ENCODE measurements at regions not wholly inside any gene's neighbourhood (a gene's known extent, or its start where the extent isn't known, plus 50 kb on each side); places are given as distances from the start of the nearest gene placed in this dataset.

DNA sequence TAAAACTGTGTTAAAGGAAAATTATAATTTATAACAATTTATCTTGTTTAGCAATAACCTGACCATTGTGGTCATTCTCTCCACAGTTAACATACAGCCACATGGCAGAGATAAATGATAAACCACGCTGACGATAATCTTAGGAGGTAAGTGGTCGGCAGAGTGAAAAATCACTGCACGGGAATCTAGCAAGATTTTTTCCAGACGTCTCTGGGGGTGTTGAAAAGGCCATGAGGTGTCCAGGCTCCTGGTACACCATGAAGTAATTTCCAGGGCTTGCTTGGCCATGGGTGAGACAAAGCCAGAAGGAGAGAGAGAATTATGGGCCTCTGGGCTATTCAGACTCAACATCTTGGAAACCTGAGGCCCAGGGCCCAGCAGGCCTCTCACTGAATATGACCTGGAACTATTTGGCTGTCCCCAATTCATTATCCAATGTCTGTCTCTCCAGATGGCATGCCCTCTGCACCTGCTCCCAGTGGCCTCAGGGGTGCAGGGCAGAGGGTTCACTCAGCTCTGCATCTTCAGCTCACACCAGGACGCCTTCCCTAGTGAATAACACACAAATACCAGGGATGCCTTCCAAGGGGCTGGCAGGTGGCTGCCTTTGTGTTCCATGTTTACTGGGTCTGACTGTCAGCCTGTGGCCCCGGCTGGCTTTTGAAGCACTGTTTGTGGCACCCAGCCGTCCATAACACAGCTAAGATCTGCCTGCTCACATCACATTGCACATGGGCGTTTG is 590.4 kb upstream of the PFKP start:
- DNase-seq (no peak), ATAC-seq (no peak)
- H3K4me3 ChIP-seq (ENCODE audit: low read length), result no peak overlapping the region
- TF ChIP-seq EZH2phosphoT487 (IDR thresholded peaks at IDR 0.05; ENCODE audit: borderline replicate concordance, low read length) (no peak), EZH2 (IDR thresholded peaks at IDR 0.05; ENCODE audit: low read length, unreplicated experiment) (no peak)
- TF ChIP-seq, protein P1, sequence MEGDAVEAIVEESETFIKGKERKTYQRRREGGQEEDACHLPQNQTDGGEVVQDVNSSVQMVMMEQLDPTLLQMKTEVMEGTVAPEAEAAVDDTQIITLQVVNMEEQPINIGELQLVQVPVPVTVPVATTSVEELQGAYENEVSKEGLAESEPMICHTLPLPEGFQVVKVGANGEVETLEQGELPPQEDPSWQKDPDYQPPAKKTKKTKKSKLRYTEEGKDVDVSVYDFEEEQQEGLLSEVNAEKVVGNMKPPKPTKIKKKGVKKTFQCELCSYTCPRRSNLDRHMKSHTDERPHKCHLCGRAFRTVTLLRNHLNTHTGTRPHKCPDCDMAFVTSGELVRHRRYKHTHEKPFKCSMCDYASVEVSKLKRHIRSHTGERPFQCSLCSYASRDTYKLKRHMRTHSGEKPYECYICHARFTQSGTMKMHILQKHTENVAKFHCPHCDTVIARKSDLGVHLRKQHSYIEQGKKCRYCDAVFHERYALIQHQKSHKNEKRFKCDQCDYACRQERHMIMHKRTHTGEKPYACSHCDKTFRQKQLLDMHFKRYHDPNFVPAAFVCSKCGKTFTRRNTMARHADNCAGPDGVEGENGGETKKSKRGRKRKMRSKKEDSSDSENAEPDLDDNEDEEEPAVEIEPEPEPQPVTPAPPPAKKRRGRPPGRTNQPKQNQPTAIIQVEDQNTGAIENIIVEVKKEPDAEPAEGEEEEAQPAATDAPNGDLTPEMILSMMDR (conservative IDR thresholded peaks at IDR 0.05; ENCODE audit: low read depth, low read length), result no peak
- intact Hi-C loops (cut with micrococcal nuclease), result no loop called here
- POLR2A ChIA-PET (ENCODE audit: unreplicated experiment), result no interaction called here
- H3K36me3 ChIP-seq (ENCODE audit: low read depth, low read length), result no peaks in the 10 kb centered on the region
- BruUV-seq (replicated peaks), result no TSS peak
- H3K4me1 ChIP-seq (ENCODE audit: insufficient read depth, low read length), result no peaks in the 10 kb centered on the region
- no peaks in the 10 kb centered on the region for H3K9me2 ChIP-seq (replicated peaks; ENCODE audit: low read length)
- no peaks in the 10 kb centered on the region for H3K79me2 ChIP-seq (ENCODE audit: low read length)
- no peak overlapping the region for H2AFZ ChIP-seq (ENCODE audit: low read length)
- H3K4me2 ChIP-seq (ENCODE audit: low read length), result no peak overlapping the region
- no peaks in the 10 kb centered on the region for H3K27me3 ChIP-seq (ENCODE audit: low read length)
- CTCF ChIA-PET, result no interaction called here
- no peaks in the 10 kb centered on the region for H3F3A ChIP-seq (ENCODE audit: low read length, unreplicated experiment)
- H3K9ac ChIP-seq (ENCODE audit: low read length), result no peak overlapping the region
- H3K27ac ChIP-seq (ENCODE audit: low read length), result no peak overlapping the region
- H3K9me3 ChIP-seq (ENCODE audit: low read length), result no peaks in the 10 kb centered on the region
- H4K20me1 ChIP-seq (ENCODE audit: low read length), result no peaks in the 10 kb centered on the region

DNA sequence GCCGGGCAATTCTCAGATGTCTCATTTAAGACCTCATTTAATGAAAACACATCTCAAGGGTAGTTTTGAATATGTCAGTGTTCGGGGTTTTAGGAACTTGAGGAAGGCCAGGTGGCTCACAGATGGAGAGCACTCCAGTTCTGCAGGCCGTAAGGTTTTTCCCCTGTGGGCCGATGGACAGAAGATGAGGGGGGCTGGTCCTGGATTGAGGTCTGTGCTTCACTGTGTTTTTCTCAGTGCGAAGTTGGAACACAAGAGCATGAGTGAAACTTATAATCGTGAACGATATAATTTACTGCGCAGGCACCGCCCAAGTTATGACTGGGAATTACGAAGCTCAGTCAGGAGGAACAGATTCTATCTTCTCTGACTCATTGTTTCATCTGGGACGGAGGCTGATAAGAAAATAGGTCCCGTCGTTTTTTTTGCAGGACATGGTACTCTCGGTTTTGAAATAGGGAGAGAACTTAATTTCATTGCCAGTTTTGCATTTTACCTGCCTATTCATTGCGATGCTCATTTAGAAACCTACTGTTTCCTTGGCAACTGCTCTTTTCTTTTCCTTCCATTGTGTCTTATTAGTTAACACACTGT is 591.0 kb upstream of the PFKP start:
- H3K9ac ChIP-seq (ENCODE audit: low read length), result no peak overlapping the region
- intact Hi-C loops (cut with micrococcal nuclease), result no loop called here
- ATAC-seq, result no peak
- H3K4me1 ChIP-seq (ENCODE audit: insufficient read depth, low read length), result no peaks in the 10 kb centered on the region
- H2AFZ ChIP-seq (ENCODE audit: low read length), result no peak overlapping the region
- no peak overlapping the region for H3K4me2 ChIP-seq (ENCODE audit: low read length)
- POLR2A ChIA-PET (ENCODE audit: unreplicated experiment), result no interaction called here
- DNase-seq, result no peak
- H3K27me3 ChIP-seq (ENCODE audit: low read length), result no peaks in the 10 kb centered on the region
- H3F3A ChIP-seq (ENCODE audit: low read length, unreplicated experiment), result no peaks in the 10 kb centered on the region
- no peak overlapping the region for H3K4me3 ChIP-seq (ENCODE audit: low read length)
- no peaks in the 10 kb centered on the region for H3K9me2 ChIP-seq (replicated peaks; ENCODE audit: low read length)
- CTCF ChIA-PET, result no interaction called here
- no peaks in the 10 kb centered on the region for H3K79me2 ChIP-seq (ENCODE audit: low read length)
- TF ChIP-seq EZH2 (IDR thresholded peaks at IDR 0.05; ENCODE audit: low read length, unreplicated experiment), result no peak
- TF ChIP-seq, protein P1 (conservative IDR thresholded peaks at IDR 0.05; ENCODE audit: low read depth, low read length), result no peak
- no peak for TF ChIP-seq EZH2phosphoT487 (IDR thresholded peaks at IDR 0.05; ENCODE audit: borderline replicate concordance, low read length)
- H3K27ac ChIP-seq (ENCODE audit: low read length), result no peak overlapping the region
- no TSS peak for BruUV-seq (replicated peaks)
- no peaks in the 10 kb centered on the region for H3K36me3 ChIP-seq (ENCODE audit: low read depth, low read length)
- H4K20me1 ChIP-seq (ENCODE audit: low read length), result no peaks in the 10 kb centered on the region
- no peaks in the 10 kb centered on the region for H3K9me3 ChIP-seq (ENCODE audit: low read length)

DNA sequence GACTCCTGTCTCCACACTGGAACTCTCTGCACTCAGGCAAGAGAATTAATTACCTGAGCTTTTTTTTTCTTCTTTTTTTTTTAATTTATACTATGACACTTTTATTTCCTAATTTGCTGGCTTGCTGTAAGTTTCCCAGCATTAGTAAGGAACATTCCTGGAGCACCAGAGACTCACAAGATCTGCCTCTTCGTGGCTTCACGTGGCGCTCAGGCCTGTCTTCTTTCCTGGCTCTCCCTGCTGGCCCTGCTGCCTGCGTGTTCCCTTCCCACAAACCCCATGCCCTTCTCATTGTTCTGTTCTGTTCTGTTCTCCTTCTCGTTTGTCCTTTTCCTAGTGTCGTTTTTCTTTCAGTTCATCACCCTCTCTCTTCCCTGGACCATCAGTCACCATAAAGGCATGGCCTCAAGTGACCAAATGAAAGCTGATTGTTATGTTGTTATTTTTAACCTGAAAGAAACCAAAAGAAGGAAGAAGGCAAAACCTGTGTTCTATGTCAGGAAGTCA is 591.6 kb upstream of the PFKP start:
- DNase-seq (no peak), ATAC-seq (no peak)
- H3K9me3 ChIP-seq (ENCODE audit: low read length), result no peaks in the 10 kb centered on the region
- TF ChIP-seq EZH2 (IDR thresholded peaks at IDR 0.05; ENCODE audit: low read length, unreplicated experiment), result no peak
- TF ChIP-seq, protein P1 (conservative IDR thresholded peaks at IDR 0.05; ENCODE audit: low read depth, low read length), result no peak
- no peak for TF ChIP-seq EZH2phosphoT487 (IDR thresholded peaks at IDR 0.05; ENCODE audit: borderline replicate concordance, low read length)
- POLR2A ChIA-PET (ENCODE audit: unreplicated experiment), result no interaction called here
- H3K9ac ChIP-seq (ENCODE audit: low read length), result no peak overlapping the region
- no peaks in the 10 kb centered on the region for H4K20me1 ChIP-seq (ENCODE audit: low read length)
- H3K36me3 ChIP-seq (ENCODE audit: low read depth, low read length), result no peaks in the 10 kb centered on the region
- no peaks in the 10 kb centered on the region for H3K79me2 ChIP-seq (ENCODE audit: low read length)
- no peak overlapping the region for H3K4me2 ChIP-seq (ENCODE audit: low read length)
- H3K4me3 ChIP-seq (ENCODE audit: low read length), result no peak overlapping the region
- H3K27me3 ChIP-seq (ENCODE audit: low read length), result no peaks in the 10 kb centered on the region
- CTCF ChIA-PET, result no interaction called here
- no peaks in the 10 kb centered on the region for H3K9me2 ChIP-seq (replicated peaks; ENCODE audit: low read length)
- H3K27ac ChIP-seq (ENCODE audit: low read length), result no peak overlapping the region
- H3F3A ChIP-seq (ENCODE audit: low read length, unreplicated experiment), result no peaks in the 10 kb centered on the region
- no peak overlapping the region for H2AFZ ChIP-seq (ENCODE audit: low read length)
- no TSS peak for BruUV-seq (replicated peaks)
- no peaks in the 10 kb centered on the region for H3K4me1 ChIP-seq (ENCODE audit: insufficient read depth, low read length)
- intact Hi-C loops (cut with micrococcal nuclease), result no loop called here

Measured in PC-3 (cell line).